AG09309 (cell line): ENCODE measurements at regions not wholly inside any gene's neighbourhood (a gene's known extent, or its start where the extent isn't known, plus 50 kb on each side); places are given as distances from the start of the nearest gene placed in this dataset.
"Not testable (repeated sequence)": the region's sequence is repeated elsewhere in the genome, so short reads cannot be mapped to it uniquely, and the experiment has no call there.

Experiments used
- DNase-seq: peaks from one replicate; pipeline ENCODE4 v3.0.0-alpha.2; 2010; ENCODE audit warnings: low read depth
- H3K4me3 ChIP-seq: 2 replicates; pipeline ENCODE4 v1.5.1; 2011; ENCODE audit warnings: mild to moderate bottlenecking, low read depth, low read length, moderate library complexity; ENCODE audit not compliant: control insufficient read depth
- CTCF ChIP-seq: IDR thresholded peaks from 2 replicates; pipeline ENCODE4 v1.5.1; 2011; ENCODE audit warnings: mild to moderate bottlenecking, low read depth, low read length, inconsistent platforms; ENCODE audit not compliant: insufficient read depth, control insufficient read depth; ENCODE audit errors: missing control alignments

- no peak for DNase-seq
These were observed 108.0 kb upstream of the KMT2C start for GRCh38 chr7:152543799-152544198.

GRCh38 chr7:152541892-152542291, 106.1 kb upstream of the KMT2C start:
- TF ChIP-seq CTCF = no peak
- no peak for DNase-seq
- no peak overlapping the region for H3K4me3 ChIP-seq

More at GRCh38 chr7:152543799-152544198, 108.0 kb upstream of the KMT2C start:
- TF ChIP-seq CTCF = no peak
- no peak overlapping the region for H3K4me3 ChIP-seq

GRCh38 chr7:152539190-152539495, 103.3 kb upstream of the KMT2C start:
- H3K4me3 ChIP-seq = not testable (repeated sequence)

GRCh38 chr7:152538346-152539189, 102.8 kb upstream of the KMT2C start:
- H3K4me3 ChIP-seq, DNase-seq: not testable (repeated sequence)

More at GRCh38 chr7:152539190-152539495, 103.3 kb upstream of the KMT2C start:
- not testable (repeated sequence) for DNase-seq

GRCh38 chr7:152537639-152538038, 101.8 kb upstream of the KMT2C start:
- no peak for DNase-seq
- no peak for TF ChIP-seq CTCF
- no peak overlapping the region for H3K4me3 ChIP-seq

GRCh38 chr7:152528612-152529011, 92.8 kb upstream of the KMT2C start:
- no peak for DNase-seq
- no peak for TF ChIP-seq CTCF
- H3K4me3 ChIP-seq = no peak overlapping the region

- H3K4me3 ChIP-seq = no peak overlapping the region
- TF ChIP-seq CTCF = no peak
- DNase-seq = no peak
These were observed 91.8 kb upstream of the KMT2C start for GRCh38 chr7:152527610-152528032.

- no peak for DNase-seq
These were observed 88.1 kb upstream of the KMT2C start for GRCh38 chr7:152523916-152524315.

More at GRCh38 chr7:152523916-152524315, 88.1 kb upstream of the KMT2C start:
- no peak for TF ChIP-seq CTCF
- H3K4me3 ChIP-seq = no peak overlapping the region
